ENCODE measurements at regions not wholly inside any gene's neighbourhood (a gene's known extent, or its start where the extent isn't known, plus 50 kb on each side); places are given as distances from the start of the nearest gene placed in this dataset.
A peak's percentile ranks its signal among the peaks of the same experiment; 100 is the strongest.
"Not testable (repeated sequence)": the region's sequence is repeated elsewhere in the genome, so short reads cannot be mapped to it uniquely, and the experiment has no call there.

DNA sequence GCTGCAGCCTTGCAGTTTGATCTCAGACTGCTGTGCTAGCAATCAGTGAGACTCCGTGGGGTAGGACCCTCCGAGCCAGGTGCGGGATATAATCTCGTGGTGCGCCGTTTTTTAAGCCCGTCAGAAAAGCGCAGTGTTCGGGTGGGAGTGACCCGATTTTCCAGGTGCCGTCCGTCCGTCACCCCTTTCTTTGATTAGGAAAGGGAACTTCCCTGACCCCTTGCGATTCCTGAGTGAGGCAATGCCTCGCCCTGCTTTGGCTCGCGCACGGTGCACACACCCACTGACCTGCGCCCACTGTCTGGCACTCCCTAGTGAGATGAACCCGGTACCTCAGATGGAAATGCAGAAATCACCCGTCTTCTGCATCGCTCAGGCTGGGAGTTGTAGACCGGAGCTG lies 203.2 kb downstream of the SNCAIP start:
- CTCF ChIA-PET, result interaction anchor here (0.6 to 2.3 kb wide), 2 partner anchors 643 to 830 kb away, joined by 3 to 18 read pairs; no protein-coding TSS in a partner anchor
- POLR2A ChIA-PET; H3K4me3 ChIP-seq (ENCODE audit: low read depth, low read length); DNase-seq (ENCODE audit: low read depth, low spot score): not testable (repeated sequence)

DNA sequence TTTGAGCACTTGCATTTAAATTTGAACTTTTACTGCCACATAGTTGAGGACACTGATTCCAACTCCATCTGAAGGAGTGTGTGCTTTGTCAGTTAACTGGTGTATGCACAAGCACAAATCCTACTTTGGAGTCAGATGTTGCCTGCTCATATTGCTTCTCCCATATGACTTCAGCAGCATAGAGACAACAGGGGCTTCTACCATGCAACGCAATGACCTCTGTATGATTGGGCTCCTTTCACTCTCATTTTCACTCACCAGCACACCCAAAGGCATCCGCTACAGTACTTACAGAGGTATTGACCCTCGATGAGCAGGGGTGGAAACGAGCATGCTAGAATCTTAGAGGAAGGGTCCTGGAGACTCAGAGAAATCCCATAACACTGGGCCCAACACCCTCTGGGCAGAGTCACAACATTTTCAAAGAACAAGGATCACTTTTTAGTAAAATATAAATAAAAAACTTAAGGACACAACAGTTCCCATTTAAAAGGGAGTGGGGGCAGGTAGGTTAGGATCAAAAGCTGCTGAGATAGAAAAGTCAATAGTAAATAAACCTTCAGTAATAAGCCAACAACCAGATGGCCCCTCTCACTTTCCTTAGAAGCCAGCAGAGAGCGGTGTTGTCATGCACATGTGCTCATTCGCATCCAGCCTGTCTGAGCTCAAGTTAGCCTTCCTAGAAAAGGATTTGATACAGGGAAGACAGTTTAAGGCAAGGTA lies 203.8 kb downstream of the SNCAIP start:
- H3K4me3 ChIP-seq (ENCODE audit: low read depth, low read length), result no peak overlapping the region
- CTCF ChIA-PET, result interaction anchor here (0.6 to 2.7 kb wide), 20 partner anchors 10 to 1091 kb away, joined by 3 to 21 read pairs (median 4); partner anchors contain the start of genes CEP120 and SNX2
- TF ChIP-seq, protein P1, sequence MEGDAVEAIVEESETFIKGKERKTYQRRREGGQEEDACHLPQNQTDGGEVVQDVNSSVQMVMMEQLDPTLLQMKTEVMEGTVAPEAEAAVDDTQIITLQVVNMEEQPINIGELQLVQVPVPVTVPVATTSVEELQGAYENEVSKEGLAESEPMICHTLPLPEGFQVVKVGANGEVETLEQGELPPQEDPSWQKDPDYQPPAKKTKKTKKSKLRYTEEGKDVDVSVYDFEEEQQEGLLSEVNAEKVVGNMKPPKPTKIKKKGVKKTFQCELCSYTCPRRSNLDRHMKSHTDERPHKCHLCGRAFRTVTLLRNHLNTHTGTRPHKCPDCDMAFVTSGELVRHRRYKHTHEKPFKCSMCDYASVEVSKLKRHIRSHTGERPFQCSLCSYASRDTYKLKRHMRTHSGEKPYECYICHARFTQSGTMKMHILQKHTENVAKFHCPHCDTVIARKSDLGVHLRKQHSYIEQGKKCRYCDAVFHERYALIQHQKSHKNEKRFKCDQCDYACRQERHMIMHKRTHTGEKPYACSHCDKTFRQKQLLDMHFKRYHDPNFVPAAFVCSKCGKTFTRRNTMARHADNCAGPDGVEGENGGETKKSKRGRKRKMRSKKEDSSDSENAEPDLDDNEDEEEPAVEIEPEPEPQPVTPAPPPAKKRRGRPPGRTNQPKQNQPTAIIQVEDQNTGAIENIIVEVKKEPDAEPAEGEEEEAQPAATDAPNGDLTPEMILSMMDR (IDR thresholded peaks at IDR 0.05; ENCODE audit: insufficient read depth, low read length, missing control alignments), result peak; percentile 67
- peak; percentile 37 for DNase-seq (ENCODE audit: low read depth, low spot score)
- POLR2A ChIA-PET, result no interaction called here

DNA sequence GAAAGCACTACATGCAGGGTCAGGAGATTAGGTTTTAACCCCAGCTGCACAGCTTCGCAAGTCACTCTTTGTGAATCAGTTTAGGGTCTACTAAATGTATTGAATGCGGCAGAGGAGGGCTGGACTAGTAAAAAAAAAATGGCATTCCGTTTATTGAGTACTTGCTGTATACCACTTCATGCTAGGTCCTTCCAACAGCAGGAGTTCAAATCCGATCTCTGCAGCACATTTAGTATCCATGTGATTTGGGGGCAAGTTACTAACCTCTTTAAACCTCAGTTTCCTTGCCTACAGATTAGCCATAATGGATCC lies 204.4 kb downstream of the SNCAIP start:
- ChIA-PET POLR2A (no interaction called here), CTCF (interaction anchor here (0.6 to 2.7 kb wide), 20 partner anchors 10 to 1090 kb away, joined by 3 to 21 read pairs (median 4); partner anchors contain the start of genes CEP120 and SNX2)
- TF ChIP-seq, protein P1 (IDR thresholded peaks at IDR 0.05; ENCODE audit: insufficient read depth, low read length, missing control alignments), result no peak
- DNase-seq (ENCODE audit: low read depth, low spot score), result no peak
- H3K4me3 ChIP-seq (ENCODE audit: low read depth, low read length), result no peak overlapping the region

DNA sequence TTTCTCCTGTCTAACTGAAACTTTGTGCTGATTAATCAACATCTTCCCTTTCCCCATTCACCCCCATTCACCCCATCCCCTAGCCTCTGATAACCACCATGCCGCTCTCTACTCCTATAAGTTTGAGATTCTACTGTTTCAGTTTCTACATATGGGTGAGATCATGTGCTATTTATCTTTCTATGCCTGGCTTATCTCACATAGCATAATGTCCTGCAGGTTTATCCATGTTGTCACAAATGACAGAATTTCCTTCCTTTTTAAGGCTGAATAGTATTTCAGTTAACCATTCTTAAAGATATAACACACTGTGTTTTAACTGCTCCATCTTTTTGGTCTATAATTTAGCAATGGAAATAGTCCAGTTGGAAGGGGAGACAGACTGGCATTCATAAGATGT lies 205.1 kb downstream of the SNCAIP start:
- no peak for DNase-seq (ENCODE audit: low read depth, low spot score)
- TF ChIP-seq, protein P1 (IDR thresholded peaks at IDR 0.05; ENCODE audit: insufficient read depth, low read length, missing control alignments), result no peak
- no peak overlapping the region for H3K4me3 ChIP-seq (ENCODE audit: low read depth, low read length)
- CTCF ChIA-PET, result interaction anchor here (1.0 to 2.7 kb wide), 8 partner anchors 11 to 854 kb away, joined by 3 to 21 read pairs (median 6); no protein-coding TSS in a partner anchor
- POLR2A ChIA-PET, result no interaction called here

- ChIA-PET POLR2A (no interaction called here), CTCF (no interaction called here)
- no peak for DNase-seq (ENCODE audit: low read depth, low spot score)
- H3K4me3 ChIP-seq (ENCODE audit: low read depth, low read length), result no peak overlapping the region
- TF ChIP-seq, protein P1 (IDR thresholded peaks at IDR 0.05; ENCODE audit: insufficient read depth, low read length, missing control alignments), result no peak
Measured at GRCh38 chr5:122523776-122524175, 211.7 kb downstream of the SNCAIP start.

DNA sequence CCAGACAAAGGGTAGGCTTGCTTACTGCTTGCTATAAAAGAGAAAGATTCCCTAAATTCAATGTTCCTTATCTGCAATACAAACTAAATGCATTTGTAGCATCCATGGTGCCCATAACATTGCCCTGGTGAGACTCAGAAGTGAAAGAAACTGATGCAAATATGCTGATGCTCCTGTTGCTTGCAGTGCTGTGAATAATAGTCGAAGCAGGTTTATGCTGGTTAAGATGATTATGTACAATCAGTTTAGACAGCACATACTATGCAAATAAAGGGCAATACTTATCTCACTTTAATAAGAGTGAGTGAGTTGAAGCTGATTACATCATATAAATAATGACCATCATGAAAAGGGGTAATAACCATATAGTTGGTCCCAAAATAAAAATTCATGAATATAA lies 215.5 kb downstream of the SNCAIP start:
- DNase-seq (ENCODE audit: low read depth, low spot score), result no peak
- TF ChIP-seq, protein P1 (IDR thresholded peaks at IDR 0.05; ENCODE audit: insufficient read depth, low read length, missing control alignments), result no peak
- POLR2A ChIA-PET, result no interaction called here
- H3K4me3 ChIP-seq (ENCODE audit: low read depth, low read length), result no peak overlapping the region
- CTCF ChIA-PET, result no interaction called here

- no peak for DNase-seq (ENCODE audit: low read depth, low spot score)
- CTCF ChIA-PET, result interaction anchor here (0.9 to 1.3 kb wide), 2 partner anchors 14 to 62 kb away, joined by 3 read pairs; no protein-coding TSS in a partner anchor
- TF ChIP-seq, protein P1 (IDR thresholded peaks at IDR 0.05; ENCODE audit: insufficient read depth, low read length, missing control alignments), result no peak
- no peak overlapping the region for H3K4me3 ChIP-seq (ENCODE audit: low read depth, low read length)
- POLR2A ChIA-PET, result no interaction called here
Measured at GRCh38 chr5:122532035-122532434, 220.0 kb downstream of the SNCAIP start.

Data from AG04449 (cell line).